Glomerular endothelial cell (primary cell): ENCODE measurements at regions not wholly inside any gene's neighbourhood (a gene's known extent, or its start where the extent isn't known, plus 50 kb on each side); places are given as distances from the start of the nearest gene placed in this dataset.
"Not testable (repeated sequence)": the region's sequence is repeated elsewhere in the genome, so short reads cannot be mapped to it uniquely, and the experiment has no call there.

ENCODE experiments used
- DNase-seq: peaks from one replicate; pipeline ENCODE4 v3.0.0-alpha.2; 2011; ENCODE audit warnings: low read depth, low spot score; ENCODE audit errors: extremely low read depth

- not testable (repeated sequence) for DNase-seq
Measured at GRCh38 chr3:144023543-144023942, 51.9 kb downstream of the DIPK2A start.

- no peak for DNase-seq
Measured at GRCh38 chr3:144028798-144029411, 57.3 kb downstream of the DIPK2A start.

- no peak for DNase-seq
Measured at GRCh38 chr3:144029769-144030168, 58.1 kb downstream of the DIPK2A start.

- no peak for DNase-seq
Measured at GRCh38 chr3:144031938-144032337, 60.3 kb downstream of the DIPK2A start.

GRCh38 chr3:144032531-144033239, 61.1 kb downstream of the DIPK2A start:
- no peak for DNase-seq

GRCh38 chr3:144033240-144033589, 61.6 kb downstream of the DIPK2A start:
- no peak for DNase-seq

- no peak for DNase-seq
Measured at GRCh38 chr3:144033863-144034262, 62.2 kb downstream of the DIPK2A start.

- no peak for DNase-seq
Measured at GRCh38 chr3:144034715-144035290, 63.2 kb downstream of the DIPK2A start.

GRCh38 chr3:144036498-144036897, 64.9 kb downstream of the DIPK2A start:
- no peak for DNase-seq

GRCh38 chr3:144039661-144040060, 68.0 kb downstream of the DIPK2A start:
- DNase-seq = no peak

- DNase-seq = no peak
Measured at GRCh38 chr3:144041960-144042556, 70.4 kb downstream of the DIPK2A start.

GRCh38 chr3:144045766-144046165, 74.1 kb downstream of the DIPK2A start:
- no peak for DNase-seq

- DNase-seq = no peak
Measured at GRCh38 chr3:144049374-144049773, 77.8 kb downstream of the DIPK2A start.

GRCh38 chr3:144051211-144051610, 79.6 kb downstream of the DIPK2A start:
- DNase-seq = no peak

- DNase-seq = no peak
Measured at GRCh38 chr3:144052275-144052674, 80.7 kb downstream of the DIPK2A start.

- DNase-seq = no peak
Measured at GRCh38 chr3:144053121-144053520, 81.5 kb downstream of the DIPK2A start.

GRCh38 chr3:144054766-144055165, 83.1 kb downstream of the DIPK2A start:
- no peak for DNase-seq

GRCh38 chr3:144055604-144056003, 84.0 kb downstream of the DIPK2A start:
- DNase-seq = no peak

GRCh38 chr3:144058713-144059112, 87.1 kb downstream of the DIPK2A start:
- DNase-seq = no peak

GRCh38 chr3:144059481-144059880, 87.9 kb downstream of the DIPK2A start:
- no peak for DNase-seq

- DNase-seq = no peak
Measured at GRCh38 chr3:144060881-144061280, 89.3 kb downstream of the DIPK2A start.

GRCh38 chr3:144063306-144063705, 91.7 kb downstream of the DIPK2A start:
- DNase-seq = no peak
